NCI-H524 (cell line): ENCODE measurements at regions not wholly inside any gene's neighbourhood (a gene's known extent, or its start where the extent isn't known, plus 50 kb on each side); places are given as distances from the start of the nearest gene placed in this dataset.
"Not testable (repeated sequence)": the region's sequence is repeated elsewhere in the genome, so short reads cannot be mapped to it uniquely, and the experiment has no call there.

ENCODE experiments used
- DNase-seq, 2 experiments: peaks; one replicate each; lab custom pipeline; 2025; lab: John Stamatoyannopoulos, UW

- no peak for DNase-seq
Observed at GRCh38 chr7:82701949-82702348, 258.4 kb upstream of the CACNA2D1 start.

DNA sequence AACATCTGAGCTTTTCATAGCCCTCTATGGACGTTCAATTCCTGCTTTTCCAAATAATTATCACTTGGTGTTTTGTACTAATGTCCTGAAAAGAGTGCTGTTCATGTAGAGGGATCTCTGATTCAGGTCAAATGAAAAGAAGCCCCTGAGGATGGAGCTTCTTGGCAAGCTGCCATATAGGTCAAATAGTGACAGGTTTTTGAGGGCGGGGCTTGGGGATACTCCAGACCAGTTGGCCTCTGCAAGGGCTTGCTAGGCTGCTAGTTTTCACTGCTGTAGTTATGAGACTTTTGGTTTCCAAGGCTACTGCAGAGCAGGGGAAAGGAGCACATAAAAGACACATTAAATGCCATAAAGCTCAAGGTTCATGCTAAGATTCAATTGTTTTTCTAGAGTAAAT is 257.2 kb upstream of the CACNA2D1 start:
- DNase-seq, result peak; percentile 8 to 53

- no peak for DNase-seq
Observed at GRCh38 chr7:82699773-82700186, 256.2 kb upstream of the CACNA2D1 start.

DNA sequence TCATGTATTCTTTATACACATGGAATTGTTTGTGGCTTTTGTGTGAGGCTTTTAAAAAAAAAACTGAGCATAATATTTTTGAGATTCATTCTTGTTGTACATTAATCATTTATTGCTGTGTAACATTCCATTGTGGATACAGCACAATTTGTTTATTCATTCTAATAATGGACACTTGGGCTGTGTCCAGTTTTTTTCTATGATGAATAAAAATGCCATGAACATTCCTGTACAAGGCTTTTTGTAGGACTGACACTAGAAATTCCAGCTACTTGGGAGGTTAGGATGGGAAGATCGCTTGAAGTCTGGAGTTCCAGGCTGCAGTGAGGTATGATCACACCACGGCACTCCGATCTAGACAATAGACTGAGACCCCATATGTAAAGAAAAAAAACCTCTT is 254.3 kb upstream of the CACNA2D1 start:
- DNase-seq, result no peak

DNA sequence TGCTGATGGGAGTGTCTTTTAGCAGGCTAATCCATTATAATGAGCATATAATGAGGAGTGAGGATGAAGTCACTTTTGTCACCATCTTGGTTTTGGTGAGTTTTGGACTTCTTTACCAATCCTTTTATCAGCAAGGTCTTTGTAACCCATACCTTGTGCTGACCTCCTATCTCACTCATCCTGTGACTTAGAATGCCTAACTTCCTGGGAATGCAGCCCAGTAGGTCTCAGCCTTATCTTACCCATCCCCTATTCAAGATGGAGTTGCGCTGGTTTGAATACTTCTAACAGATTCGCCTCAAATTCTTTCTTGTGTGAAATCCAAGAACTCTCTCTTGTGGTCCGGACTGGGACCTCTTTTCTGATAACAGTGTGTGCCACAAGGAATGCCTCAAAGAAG is 253.1 kb upstream of the CACNA2D1 start:
- no peak for DNase-seq

GRCh38 chr7:82694022-82694421 is 250.4 kb upstream of the CACNA2D1 start:
- DNase-seq, result peak in 1 of 2 experiments; percentile 14

GRCh38 chr7:82690929-82691328 is 247.4 kb upstream of the CACNA2D1 start:
- no peak for DNase-seq

GRCh38 chr7:82685214-82685613 is 241.6 kb upstream of the CACNA2D1 start:
- no peak for DNase-seq

GRCh38 chr7:82678716-82679115 is 235.1 kb upstream of the CACNA2D1 start:
- DNase-seq, result no peak

GRCh38 chr7:82678259-82678658 is 234.7 kb upstream of the CACNA2D1 start:
- no peak for DNase-seq

- DNase-seq, result peak; percentile 21 to 24
Observed at GRCh38 chr7:82677493-82677892, 233.9 kb upstream of the CACNA2D1 start.

DNA sequence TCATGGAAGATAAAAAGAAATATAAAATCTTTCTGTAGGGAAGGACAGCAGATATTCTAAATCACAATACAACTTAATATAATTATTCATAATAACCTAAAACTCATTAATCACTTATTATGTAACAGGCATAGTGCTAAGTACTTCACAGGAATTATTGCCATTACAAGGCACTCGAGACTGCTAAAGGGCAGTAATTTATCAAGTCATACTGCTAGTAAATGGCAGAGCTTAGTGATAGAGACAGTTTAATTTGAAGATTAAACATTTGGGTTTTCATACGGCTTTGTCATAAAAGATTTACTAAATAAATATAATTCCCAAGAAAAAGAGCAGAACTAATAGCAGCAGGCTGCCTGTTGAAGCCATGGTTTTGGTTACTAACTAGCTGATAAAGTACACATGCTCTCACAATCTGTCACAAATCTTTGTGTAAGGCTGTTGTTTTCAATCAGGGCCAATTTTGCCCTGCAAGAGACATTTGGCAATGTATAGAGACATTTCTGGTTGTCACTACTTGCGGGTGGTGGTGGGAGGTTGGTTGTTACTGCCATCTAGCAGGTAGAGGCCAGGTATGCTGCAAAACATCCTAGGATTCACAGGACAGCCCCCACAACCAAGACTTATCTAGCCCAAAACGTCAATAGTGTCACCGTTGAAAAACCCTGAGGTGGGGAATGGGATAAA is 233.3 kb upstream of the CACNA2D1 start:
- DNase-seq, result peak; percentile 81 to 95

DNA sequence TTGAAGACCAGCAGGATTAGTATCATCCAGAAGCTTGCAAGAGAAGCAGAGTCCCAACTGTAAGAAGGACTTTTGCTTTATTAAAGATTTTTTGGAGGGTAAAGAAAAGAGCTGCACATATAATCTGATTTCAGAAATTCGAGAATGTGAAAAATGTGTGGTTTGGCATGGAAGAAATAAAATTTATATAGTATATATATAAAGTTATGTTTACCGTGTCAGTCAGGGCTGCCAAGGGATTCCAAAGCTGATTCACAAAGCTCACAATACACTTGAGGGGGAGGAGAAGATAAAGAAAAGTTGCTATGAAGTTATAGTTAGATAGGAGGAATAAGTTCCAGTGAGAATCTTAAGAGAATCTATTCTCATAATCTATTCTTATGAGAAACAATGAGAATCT is 231.8 kb upstream of the CACNA2D1 start:
- no peak for DNase-seq

GRCh38 chr7:82674268-82674667 is 230.7 kb upstream of the CACNA2D1 start:
- no peak for DNase-seq

DNA sequence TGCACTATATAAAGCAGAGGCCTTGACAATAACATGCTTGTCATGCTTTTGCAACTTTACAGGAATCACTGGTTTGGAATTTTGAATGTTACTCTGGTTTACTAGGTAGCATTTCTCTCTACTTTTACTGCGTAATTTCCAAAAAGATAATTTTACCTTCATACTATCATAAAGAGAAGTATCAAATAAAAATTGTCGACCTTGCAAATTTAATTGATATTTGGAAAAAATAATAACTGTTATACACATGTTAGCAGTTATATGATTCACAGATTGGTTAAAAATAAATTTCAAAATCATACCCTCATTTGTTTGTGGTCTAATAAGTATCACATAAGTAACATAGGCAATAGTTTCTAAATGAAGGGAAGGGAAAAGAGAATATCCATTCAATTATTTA is 228.5 kb upstream of the CACNA2D1 start:
- no peak for DNase-seq

- no peak for DNase-seq
Observed at GRCh38 chr7:82669141-82669540, 225.6 kb upstream of the CACNA2D1 start.

DNA sequence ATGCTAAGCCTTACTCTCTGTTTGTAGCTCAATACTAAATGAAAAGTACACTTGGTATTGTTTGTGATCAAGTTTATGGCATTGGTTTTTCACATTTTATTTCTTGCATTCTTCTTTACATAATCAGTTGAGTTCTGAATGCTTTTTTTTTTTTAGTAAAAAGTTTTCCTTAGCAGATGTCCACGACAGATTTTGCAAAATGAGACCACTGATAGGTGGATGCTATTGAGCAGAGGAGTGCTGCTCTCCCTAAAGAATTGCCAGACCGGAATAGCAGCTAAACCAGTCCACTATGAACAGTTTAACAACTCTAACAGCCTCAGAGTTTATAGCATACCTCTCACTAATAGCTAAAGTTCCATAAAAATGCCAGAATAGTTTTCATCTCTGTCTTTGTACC is 225.1 kb upstream of the CACNA2D1 start:
- DNase-seq, result no peak

GRCh38 chr7:82665966-82666507 is 222.5 kb upstream of the CACNA2D1 start:
- peak; percentile 24 to 80 for DNase-seq

GRCh38 chr7:82655965-82656364 is 212.4 kb upstream of the CACNA2D1 start:
- no peak for DNase-seq

DNA sequence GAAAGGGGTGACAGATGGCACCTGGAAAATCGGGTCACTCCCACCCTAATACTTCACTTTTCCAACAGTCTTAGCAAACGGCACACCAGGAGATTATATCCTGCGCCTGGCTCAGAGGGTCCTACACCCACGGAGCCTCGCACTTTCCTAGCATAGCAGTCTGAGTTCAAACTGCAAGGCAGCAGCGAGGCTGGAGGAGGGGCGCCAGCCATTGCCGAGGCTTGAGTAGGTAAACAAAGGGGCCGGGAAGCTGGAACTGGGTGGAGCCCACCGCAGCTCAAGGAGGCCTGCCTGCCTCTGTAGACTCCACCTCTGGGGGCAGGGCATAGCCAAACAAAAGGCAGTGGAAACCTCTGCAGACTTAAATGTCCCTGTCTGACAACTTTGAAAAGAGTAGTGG is 206.5 kb upstream of the CACNA2D1 start:
- DNase-seq, result not testable (repeated sequence)

- DNase-seq, result peak; percentile 51 to 86
Observed at GRCh38 chr7:82633592-82633991, 190.0 kb upstream of the CACNA2D1 start.

DNA sequence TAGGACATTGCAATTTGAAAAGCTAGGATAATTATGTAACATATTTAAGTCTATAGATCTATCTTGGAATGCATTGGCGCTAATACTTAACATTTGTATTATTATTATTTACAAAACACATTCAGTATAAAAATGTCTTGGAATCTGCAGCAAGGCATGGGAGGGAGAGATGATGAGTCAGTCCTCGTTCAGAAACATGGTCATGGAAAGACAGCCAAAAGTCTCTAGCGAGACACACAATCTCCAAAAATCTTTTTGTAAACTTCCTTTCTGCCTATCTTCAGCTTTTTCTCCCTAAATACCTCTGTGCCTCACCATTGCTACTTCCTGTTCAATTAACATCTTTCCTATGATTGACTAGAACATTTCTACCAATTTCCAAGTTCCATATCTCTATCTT is 188.4 kb upstream of the CACNA2D1 start:
- no peak for DNase-seq

DNA sequence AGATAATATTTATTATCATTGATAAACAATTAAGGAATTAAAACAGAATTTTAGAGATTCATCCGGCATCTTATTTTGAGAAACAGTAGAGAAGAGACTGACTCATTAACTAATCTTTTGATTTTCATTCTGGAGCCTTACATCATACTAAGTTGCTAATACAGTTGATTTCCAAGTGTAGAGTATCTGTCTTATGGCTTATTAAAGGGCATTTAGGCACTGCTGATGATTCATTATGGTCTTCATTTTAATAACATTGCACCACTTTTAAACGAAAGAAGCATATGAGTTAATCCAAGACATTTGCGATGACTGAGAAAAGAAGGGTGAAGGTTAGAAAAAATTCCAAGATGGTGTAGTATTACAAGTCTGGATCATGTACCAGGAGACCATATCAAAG is 186.0 kb upstream of the CACNA2D1 start:
- DNase-seq, result no peak

DNA sequence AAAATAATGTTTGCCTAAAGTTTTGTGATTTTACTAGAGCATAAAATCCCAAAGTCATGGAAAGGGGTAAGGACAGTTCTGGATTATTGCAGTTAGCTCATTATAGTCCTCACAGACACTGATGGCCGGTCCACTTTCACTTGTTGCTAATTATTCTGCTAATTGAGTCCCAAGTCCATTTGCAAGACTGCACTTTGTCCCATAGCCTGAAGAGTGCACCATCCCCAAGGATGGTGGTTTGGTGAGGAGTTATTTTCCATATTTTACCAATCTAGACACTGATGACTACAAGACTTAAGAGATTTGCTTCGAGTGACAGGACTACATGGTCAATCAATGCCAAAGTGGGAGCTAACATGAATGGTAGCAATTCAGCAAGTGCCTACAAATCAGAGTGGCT is 181.8 kb upstream of the CACNA2D1 start:
- no peak for DNase-seq
